ENCODE measurements at regions not wholly inside any gene's neighbourhood (a gene's known extent, or its start where the extent isn't known, plus 50 kb on each side); places are given as distances from the start of the nearest gene placed in this dataset.

- DNase-seq (ENCODE audit: low read depth), result no peak
Observed at GRCh38 chrX:149152941-149153340, 352.2 kb downstream of the IDS start.

GRCh38 chrX:149151805-149152757 lies 353.0 kb downstream of the IDS start:
- no peak for DNase-seq (ENCODE audit: low read depth)

GRCh38 chrX:149145845-149146285 lies 359.2 kb downstream of the IDS start:
- DNase-seq (ENCODE audit: low read depth), result no peak

- no peak for DNase-seq (ENCODE audit: low read depth)
Observed at GRCh38 chrX:149131774-149132173, 373.3 kb downstream of the IDS start.

- no peak for DNase-seq (ENCODE audit: low read depth)
Observed at GRCh38 chrX:149129767-149130166, 375.3 kb downstream of the IDS start.

- no peak for DNase-seq (ENCODE audit: low read depth)
Observed at GRCh38 chrX:149124526-149125108, 380.5 kb downstream of the IDS start.

- DNase-seq (ENCODE audit: low read depth), result no peak
Observed at GRCh38 chrX:149121206-149121920, 383.7 kb downstream of the IDS start.

- no peak for DNase-seq (ENCODE audit: low read depth)
Observed at GRCh38 chrX:149120459-149120858, 384.6 kb downstream of the IDS start.

- no peak for DNase-seq (ENCODE audit: low read depth)
Observed at GRCh38 chrX:149114874-149115273, 390.2 kb downstream of the IDS start.

- DNase-seq (ENCODE audit: low read depth), result no peak
Observed at GRCh38 chrX:149114001-149114400, 391.1 kb downstream of the IDS start.

GRCh38 chrX:149097786-149098185 lies 407.3 kb downstream of the IDS start:
- DNase-seq (ENCODE audit: low read depth), result no peak

- no peak for DNase-seq (ENCODE audit: low read depth)
Observed at GRCh38 chrX:149092179-149092578, 412.9 kb downstream of the IDS start.

GRCh38 chrX:149079805-149080406 lies 425.2 kb downstream of the IDS start:
- DNase-seq (ENCODE audit: low read depth), result no peak

GRCh38 chrX:149074398-149074797 lies 430.7 kb downstream of the IDS start:
- DNase-seq (ENCODE audit: low read depth), result no peak

- no peak for DNase-seq (ENCODE audit: low read depth)
Observed at GRCh38 chrX:149073479-149073878, 431.6 kb downstream of the IDS start.

- no peak for DNase-seq (ENCODE audit: low read depth)
Observed at GRCh38 chrX:149069899-149070298, 435.2 kb downstream of the IDS start.

- DNase-seq (ENCODE audit: low read depth), result no peak
Observed at GRCh38 chrX:149060921-149061320, 444.2 kb downstream of the IDS start.
